Osteocyte (in vitro differentiated cells): ENCODE measurements at regions not wholly inside any gene's neighbourhood (a gene's known extent, or its start where the extent isn't known, plus 50 kb on each side); places are given as distances from the start of the nearest gene placed in this dataset.

Experiments used
- DNase-seq: peaks from one replicate; pipeline ENCODE4 v3.0.0; 2021; ENCODE audit warnings: mixed read lengths; ENCODE audit not compliant: unreplicated experiment; ENCODE audit errors: extremely low spot score
- H3K27ac Mint-ChIP-seq: one replicate; pipeline ENCODE4 v1.8.0; 2021; ENCODE audit warnings: mild to moderate bottlenecking, mixed read lengths; ENCODE audit not compliant: unreplicated experiment
- H3K27me3 Mint-ChIP-seq: one replicate; pipeline ENCODE4 v1.8.0; 2021; ENCODE audit warnings: mixed read lengths; ENCODE audit not compliant: unreplicated experiment
- H3K36me3 Mint-ChIP-seq: one replicate; pipeline ENCODE4 v1.8.0; 2021; ENCODE audit warnings: mixed read lengths; ENCODE audit not compliant: unreplicated experiment
- H3K4me1 Mint-ChIP-seq: one replicate; pipeline ENCODE4 v1.8.0; 2021; ENCODE audit warnings: mixed read lengths; ENCODE audit not compliant: unreplicated experiment
- H3K4me3 Mint-ChIP-seq: one replicate; pipeline ENCODE4 v1.8.0; 2021; ENCODE audit warnings: mild to moderate bottlenecking, moderate library complexity, mixed read lengths; ENCODE audit not compliant: unreplicated experiment
- H3K9me3 Mint-ChIP-seq: one replicate; pipeline ENCODE4 v1.8.0; 2021; ENCODE audit warnings: mixed read lengths; ENCODE audit not compliant: unreplicated experiment
- CTCF ChIP-seq: fragments of 200-600 bp; sonication (generic); IDR thresholded peaks from 2 replicates; pipeline ENCODE4 v1.5.0; 2021; ENCODE audit warnings: antibody characterized with exemption, mild to moderate bottlenecking, moderate library complexity

GRCh38 chr18:40004246-40004645 is 1950.8 kb upstream of the PIK3C3 start:
- no peak for TF ChIP-seq CTCF
- peaks cover 6% of the 10 kb centered on the region for H3K27me3 Mint-ChIP-seq
- no peaks in the 10 kb centered on the region for H3K36me3 Mint-ChIP-seq
- DNase-seq, result no peak
- no peak overlapping the region for H3K4me3 Mint-ChIP-seq
- H3K4me1 Mint-ChIP-seq, result no peaks in the 10 kb centered on the region
- no peaks in the 10 kb centered on the region for H3K9me3 Mint-ChIP-seq
- no peak overlapping the region for H3K27ac Mint-ChIP-seq

- TF ChIP-seq CTCF, result no peak
- H3K36me3 Mint-ChIP-seq, result no peaks in the 10 kb centered on the region
- H3K27ac Mint-ChIP-seq, result no peak overlapping the region
- H3K4me3 Mint-ChIP-seq, result no peak overlapping the region
- peaks cover 2% of the 10 kb centered on the region for H3K27me3 Mint-ChIP-seq
- H3K9me3 Mint-ChIP-seq, result no peaks in the 10 kb centered on the region
- DNase-seq, result no peak
- no peaks in the 10 kb centered on the region for H3K4me1 Mint-ChIP-seq
These were observed 1956.7 kb upstream of the PIK3C3 start for GRCh38 chr18:39998317-39998716.

- H3K27me3 Mint-ChIP-seq, result peaks cover 3% of the 10 kb centered on the region
- no peaks in the 10 kb centered on the region for H3K9me3 Mint-ChIP-seq
- TF ChIP-seq CTCF, result no peak
- H3K27ac Mint-ChIP-seq, result no peak overlapping the region
- H3K4me3 Mint-ChIP-seq, result no peak overlapping the region
- DNase-seq, result no peak
- H3K36me3 Mint-ChIP-seq, result no peaks in the 10 kb centered on the region
- H3K4me1 Mint-ChIP-seq, result no peaks in the 10 kb centered on the region
These were observed 1960.5 kb upstream of the PIK3C3 start for GRCh38 chr18:39994498-39994897.

- Mint-ChIP-seq H3K27ac (no peak overlapping the region), H3K36me3 (no peaks in the 10 kb centered on the region), H3K9me3 (no peaks in the 10 kb centered on the region), H3K4me1 (no peaks in the 10 kb centered on the region), H3K4me3 (no peak overlapping the region), H3K27me3 (peaks cover 3% of the 10 kb centered on the region)
- no peak for TF ChIP-seq CTCF
- DNase-seq, result no peak
These were observed 1963.3 kb upstream of the PIK3C3 start for GRCh38 chr18:39991696-39992265.

- Mint-ChIP-seq H3K27me3 (peaks cover 3% of the 10 kb centered on the region), H3K27ac (no peak overlapping the region), H3K36me3 (no peaks in the 10 kb centered on the region), H3K9me3 (no peaks in the 10 kb centered on the region), H3K4me3 (no peak overlapping the region), H3K4me1 (no peaks in the 10 kb centered on the region)
- DNase-seq, result no peak
- no peak for TF ChIP-seq CTCF
These were observed 1964.5 kb upstream of the PIK3C3 start for GRCh38 chr18:39990540-39990939.
